NCI-H1694 (cell line): ENCODE measurements at regions not wholly inside any gene's neighbourhood (a gene's known extent, or its start where the extent isn't known, plus 50 kb on each side); places are given as distances from the start of the nearest gene placed in this dataset.
A peak's percentile ranks its signal among the peaks of the same experiment; 100 is the strongest.
"Not testable (repeated sequence)": the region's sequence is repeated elsewhere in the genome, so short reads cannot be mapped to it uniquely, and the experiment has no call there.

ENCODE experiments used
- DNase-seq: peaks from one replicate; lab custom pipeline; 2025; lab: John Stamatoyannopoulos, UW

GRCh38 chr1:48084826-48085225 lies 87.6 kb upstream of the TRABD2B start:
- DNase-seq, result no peak

GRCh38 chr1:48082271-48082962 lies 85.2 kb upstream of the TRABD2B start:
- DNase-seq, result no peak

- DNase-seq, result no peak
These were observed 83.4 kb upstream of the TRABD2B start for GRCh38 chr1:48080331-48081255.

GRCh38 chr1:48079096-48079495 lies 81.9 kb upstream of the TRABD2B start:
- no peak for DNase-seq

GRCh38 chr1:48077795-48078222 lies 80.6 kb upstream of the TRABD2B start:
- DNase-seq, result no peak

- DNase-seq, result no peak
These were observed 78.8 kb upstream of the TRABD2B start for GRCh38 chr1:48076017-48076416.

DNA sequence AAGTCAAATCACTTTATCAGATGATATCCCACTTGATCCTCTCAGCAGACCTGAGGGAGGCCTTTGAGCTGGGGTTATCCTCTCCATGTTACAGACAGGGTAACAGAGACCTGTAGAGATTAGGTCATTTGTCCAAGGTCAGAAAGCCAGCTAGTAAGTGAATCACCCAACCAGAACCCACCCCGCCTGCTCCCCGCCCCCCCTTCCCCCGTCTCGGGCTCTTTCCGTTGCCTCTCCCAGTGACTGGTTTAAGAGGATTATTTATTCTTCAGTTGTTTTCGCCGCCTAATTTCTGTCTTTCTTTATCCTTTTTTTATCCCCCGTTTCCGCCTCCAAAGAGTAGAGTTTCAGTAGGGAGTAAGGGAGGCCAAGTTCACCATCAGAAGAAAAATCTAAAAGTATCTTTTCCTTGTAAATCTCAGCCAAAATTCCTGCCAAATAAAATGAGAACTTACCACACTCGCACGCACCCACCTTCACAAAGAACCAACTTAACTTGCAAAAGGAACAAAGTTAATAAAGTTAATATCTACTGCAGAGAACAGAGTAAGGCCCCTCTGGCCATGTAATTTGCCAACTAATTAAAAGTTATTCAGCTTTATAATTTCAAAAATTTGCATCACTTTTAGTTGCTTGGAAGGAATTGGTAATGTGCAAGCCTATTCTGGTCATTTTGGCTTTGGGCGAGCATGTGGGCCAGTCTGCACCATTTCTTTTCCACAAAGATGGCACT lies 76.8 kb upstream of the TRABD2B start:
- DNase-seq, result no peak

DNA sequence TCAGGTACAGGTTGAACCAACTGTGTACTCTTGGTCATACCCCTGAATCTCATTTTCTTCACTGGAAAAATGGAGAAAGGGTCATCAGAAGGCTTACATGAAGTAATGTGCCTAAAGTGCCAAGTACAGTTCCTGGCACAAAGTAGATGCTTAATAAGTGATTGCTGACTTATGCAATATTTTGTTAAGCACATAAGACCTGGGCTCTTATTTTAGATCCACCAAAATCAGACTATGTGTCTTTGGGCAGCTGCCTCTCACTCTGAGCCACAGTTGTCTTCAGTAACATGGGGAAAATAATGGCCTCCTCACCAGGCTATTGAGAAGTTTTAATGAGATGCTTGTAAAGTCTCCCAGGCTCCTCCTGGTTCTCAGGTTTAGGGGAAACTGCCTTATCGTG lies 74.3 kb upstream of the TRABD2B start:
- no peak for DNase-seq

DNA sequence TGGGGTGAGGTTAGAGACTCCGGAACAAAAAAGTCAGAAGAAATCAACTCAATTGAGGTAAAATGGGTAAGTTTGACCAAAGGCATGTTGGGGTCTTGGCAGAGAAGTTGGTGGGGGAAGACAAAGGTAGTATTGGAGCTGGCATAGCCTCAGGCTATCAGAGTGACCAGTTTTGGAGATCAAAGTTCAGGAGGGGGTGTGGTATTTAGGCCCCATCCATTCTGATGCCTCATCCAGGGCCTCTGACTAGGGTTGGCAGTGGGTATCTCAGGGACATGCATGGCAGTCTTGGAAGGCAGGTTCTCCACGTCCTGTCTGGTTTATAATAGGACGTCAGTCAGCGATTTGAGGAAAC lies 73.2 kb upstream of the TRABD2B start:
- no peak for DNase-seq

- no peak for DNase-seq
These were observed 72.6 kb upstream of the TRABD2B start for GRCh38 chr1:48069662-48070395.

- DNase-seq, result no peak
These were observed 71.0 kb upstream of the TRABD2B start for GRCh38 chr1:48068206-48068605.

DNA sequence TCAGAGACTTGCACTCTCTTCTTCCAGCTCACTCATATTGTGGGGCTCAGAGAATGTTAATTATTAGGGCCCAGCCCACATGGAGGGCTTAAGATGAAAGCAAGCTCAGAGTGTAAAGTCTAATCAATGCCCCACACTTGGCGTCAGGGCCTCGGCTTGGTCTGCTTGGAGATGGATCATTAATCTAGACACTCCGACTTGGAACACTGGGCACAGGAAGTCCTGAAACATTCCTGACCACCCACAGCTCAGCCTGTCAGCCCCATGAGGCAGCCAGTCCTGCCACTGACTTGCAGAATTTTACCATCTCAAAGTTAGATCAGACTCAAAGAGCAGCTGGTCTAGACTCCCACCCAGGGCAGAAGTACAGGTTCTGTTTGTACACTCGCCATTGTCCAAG lies 69.8 kb upstream of the TRABD2B start:
- DNase-seq, result no peak

DNA sequence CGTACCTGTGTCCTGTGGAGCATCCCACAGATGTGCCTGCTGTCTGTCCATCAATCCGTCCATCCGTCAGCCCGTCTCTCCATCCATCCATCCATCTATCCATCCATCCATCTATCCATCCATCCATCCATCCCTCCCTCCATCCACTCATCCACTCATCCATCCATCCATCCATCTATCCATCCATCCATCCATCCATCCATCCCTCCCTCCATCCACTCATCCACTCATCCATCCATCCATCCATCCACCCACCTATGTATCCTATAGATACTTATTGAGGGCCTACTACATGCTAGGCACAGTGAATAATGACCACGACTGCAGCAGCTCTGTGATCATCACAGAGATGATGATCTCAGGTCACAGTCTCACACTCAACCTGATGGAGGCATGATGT lies 67.5 kb upstream of the TRABD2B start:
- DNase-seq, result not testable (repeated sequence)

GRCh38 chr1:48062353-48062752 lies 65.2 kb upstream of the TRABD2B start:
- DNase-seq, result no peak

DNA sequence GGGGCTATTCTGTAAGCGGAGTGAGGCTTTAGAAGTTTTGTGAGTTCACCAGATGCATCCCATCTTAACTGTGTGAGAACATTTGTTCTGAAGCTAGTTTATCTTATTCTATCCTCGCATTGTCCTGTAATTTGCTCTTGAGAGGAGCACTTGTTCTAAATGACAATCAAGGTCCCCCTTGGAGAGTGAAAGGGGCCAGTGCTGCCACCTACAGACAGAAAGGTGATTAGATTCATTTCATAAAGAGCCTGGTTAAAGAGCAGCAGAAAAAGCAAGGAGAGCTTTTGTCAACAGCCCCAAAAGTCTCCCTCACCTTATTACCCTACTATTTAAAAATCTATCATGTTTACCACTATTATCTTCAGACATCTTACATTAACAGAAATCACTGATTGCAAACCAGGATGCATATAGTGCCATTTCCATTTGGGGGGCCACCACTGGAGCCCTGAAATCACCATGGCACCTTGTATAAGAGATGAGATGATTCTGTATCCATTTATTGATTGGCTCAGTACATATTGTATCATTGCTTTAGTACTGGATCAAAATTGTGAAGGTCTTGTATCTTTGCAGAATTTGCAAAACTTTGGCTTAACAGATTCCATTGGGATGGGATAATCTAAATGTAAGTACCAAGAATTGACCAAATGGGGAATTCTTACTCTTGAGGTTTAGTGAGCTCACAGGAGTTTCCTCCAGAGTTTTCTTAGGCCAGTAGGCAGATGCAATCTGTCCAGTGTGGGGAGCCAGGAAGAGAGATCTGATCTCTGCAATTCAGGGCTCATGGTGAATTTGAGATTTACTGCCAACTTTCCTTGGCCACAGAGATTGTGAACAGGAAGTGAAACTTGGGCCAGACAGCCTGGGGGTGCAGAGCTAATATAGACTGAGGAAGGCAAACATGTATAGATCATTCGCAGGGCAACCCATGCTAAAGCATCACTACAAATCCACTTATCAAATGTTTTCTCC lies 64.3 kb upstream of the TRABD2B start:
- peak; percentile 90 for DNase-seq

- DNase-seq, result no peak
These were observed 62.1 kb upstream of the TRABD2B start for GRCh38 chr1:48059289-48059688.

DNA sequence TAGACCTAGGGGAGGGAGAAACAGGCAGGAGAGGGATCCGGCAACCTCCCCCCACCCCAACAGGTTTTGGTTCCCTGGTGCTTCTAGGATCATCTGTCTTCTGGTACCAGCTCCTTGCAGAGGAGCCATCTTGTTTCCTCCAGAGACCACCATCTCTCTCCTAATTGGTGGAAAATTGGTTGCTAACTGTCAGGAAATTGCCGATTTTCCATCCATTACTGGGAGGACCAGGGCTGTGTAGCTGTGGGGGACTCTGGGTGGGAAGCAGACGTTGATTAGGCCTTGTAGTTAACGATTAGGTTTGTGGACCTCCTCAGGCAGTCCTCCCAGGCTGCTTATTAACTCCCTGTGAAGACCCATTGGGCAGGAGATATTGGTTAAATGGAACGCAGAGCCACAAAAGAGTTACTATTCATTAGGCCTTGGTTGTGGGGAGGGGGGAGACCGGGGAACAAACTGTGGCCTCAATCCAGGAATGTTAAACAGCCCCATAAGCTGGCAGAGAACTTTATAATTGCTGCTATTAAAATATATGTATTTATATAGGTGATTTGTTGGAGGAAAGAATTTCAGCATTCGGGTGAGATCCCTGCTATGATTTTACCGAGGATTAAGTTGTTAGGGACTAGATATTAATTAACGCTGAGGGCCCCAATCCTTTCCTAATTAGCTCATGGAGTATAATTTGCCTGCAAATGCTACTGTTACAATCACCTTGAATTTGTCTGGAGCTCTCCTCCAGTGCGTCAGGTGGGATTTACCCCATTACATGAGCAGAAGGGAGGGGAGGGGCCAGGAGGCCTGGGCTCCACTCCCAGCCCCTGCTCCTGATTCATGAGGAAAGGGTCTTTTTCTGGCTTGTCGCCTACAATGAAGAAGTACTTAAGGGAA lies 61.2 kb upstream of the TRABD2B start:
- DNase-seq, result no peak

GRCh38 chr1:48057249-48057648 lies 60.1 kb upstream of the TRABD2B start:
- no peak for DNase-seq

- no peak for DNase-seq
These were observed 58.9 kb upstream of the TRABD2B start for GRCh38 chr1:48055876-48056764.
